ENCODE measurements at regions not wholly inside any gene's neighbourhood (a gene's known extent, or its start where the extent isn't known, plus 50 kb on each side); places are given as distances from the start of the nearest gene placed in this dataset.

DNA sequence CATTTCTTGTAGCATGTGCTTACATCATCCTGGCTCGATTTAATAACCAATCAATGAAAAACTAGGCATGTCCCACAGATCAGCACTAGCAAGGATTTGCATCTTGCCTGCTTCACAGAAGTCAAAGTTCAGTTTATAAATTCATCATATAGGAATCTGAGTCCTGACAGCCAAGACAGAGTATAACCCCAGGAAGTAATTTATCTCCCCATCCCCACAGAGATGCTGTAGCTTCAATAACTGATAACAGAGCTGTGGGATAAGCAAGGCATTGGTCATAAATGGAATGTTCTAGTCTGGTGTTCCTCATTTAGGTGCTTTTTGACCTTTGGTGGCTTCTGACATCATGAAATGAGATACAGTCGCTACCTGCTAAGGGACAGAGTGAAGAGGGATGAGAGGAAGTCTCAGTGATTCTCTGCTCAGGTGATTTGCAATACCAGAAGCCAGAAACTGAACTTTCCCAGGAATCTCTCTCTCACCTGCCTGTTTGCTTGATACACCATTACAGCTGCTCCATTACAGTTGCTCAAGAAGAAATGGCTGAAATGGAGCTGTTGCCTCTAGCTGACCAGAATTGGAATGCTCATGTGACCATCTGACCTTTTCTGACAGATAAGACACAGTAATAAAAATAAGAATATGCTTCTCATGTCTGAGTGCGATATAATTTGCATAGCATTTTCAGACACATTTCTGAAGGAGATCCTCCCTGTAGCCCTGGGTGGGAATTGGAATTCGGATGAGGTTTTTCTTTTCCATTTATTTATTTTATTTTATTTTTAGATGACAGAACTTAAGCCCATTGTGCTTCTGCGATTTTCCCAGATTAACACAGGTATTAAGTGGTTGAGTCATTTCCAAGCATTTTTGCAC lies 217.1 kb upstream of the KCNMB2 start:
- Histone ChIP-seq H3K79me2 (no peaks in the 10 kb centered on the region), H3K4me1 (peaks cover 30% of the 10 kb centered on the region), H3K4me3 (ENCODE audit: low read depth, low read length) (no peak overlapping the region), H3K9me3 (ENCODE audit: control insufficient read depth, low read length) (no peaks in the 10 kb centered on the region), H3K27ac (no peak overlapping the region), H3K4me2 (ENCODE audit: low read length) (peak overlapping the region; percentile 35), H3K36me3 (ENCODE audit: control insufficient read depth, insufficient read depth, low read length) (no peaks in the 10 kb centered on the region), H3K9ac (no peak overlapping the region), H3K27me3 (ENCODE audit: control insufficient read depth, insufficient read depth, low read length) (no peaks in the 10 kb centered on the region), H2AFZ (peak overlapping the region; percentile 19)
- TF ChIP-seq, protein P1, sequence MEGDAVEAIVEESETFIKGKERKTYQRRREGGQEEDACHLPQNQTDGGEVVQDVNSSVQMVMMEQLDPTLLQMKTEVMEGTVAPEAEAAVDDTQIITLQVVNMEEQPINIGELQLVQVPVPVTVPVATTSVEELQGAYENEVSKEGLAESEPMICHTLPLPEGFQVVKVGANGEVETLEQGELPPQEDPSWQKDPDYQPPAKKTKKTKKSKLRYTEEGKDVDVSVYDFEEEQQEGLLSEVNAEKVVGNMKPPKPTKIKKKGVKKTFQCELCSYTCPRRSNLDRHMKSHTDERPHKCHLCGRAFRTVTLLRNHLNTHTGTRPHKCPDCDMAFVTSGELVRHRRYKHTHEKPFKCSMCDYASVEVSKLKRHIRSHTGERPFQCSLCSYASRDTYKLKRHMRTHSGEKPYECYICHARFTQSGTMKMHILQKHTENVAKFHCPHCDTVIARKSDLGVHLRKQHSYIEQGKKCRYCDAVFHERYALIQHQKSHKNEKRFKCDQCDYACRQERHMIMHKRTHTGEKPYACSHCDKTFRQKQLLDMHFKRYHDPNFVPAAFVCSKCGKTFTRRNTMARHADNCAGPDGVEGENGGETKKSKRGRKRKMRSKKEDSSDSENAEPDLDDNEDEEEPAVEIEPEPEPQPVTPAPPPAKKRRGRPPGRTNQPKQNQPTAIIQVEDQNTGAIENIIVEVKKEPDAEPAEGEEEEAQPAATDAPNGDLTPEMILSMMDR (IDR thresholded peaks at IDR 0.05) = no peak

DNA sequence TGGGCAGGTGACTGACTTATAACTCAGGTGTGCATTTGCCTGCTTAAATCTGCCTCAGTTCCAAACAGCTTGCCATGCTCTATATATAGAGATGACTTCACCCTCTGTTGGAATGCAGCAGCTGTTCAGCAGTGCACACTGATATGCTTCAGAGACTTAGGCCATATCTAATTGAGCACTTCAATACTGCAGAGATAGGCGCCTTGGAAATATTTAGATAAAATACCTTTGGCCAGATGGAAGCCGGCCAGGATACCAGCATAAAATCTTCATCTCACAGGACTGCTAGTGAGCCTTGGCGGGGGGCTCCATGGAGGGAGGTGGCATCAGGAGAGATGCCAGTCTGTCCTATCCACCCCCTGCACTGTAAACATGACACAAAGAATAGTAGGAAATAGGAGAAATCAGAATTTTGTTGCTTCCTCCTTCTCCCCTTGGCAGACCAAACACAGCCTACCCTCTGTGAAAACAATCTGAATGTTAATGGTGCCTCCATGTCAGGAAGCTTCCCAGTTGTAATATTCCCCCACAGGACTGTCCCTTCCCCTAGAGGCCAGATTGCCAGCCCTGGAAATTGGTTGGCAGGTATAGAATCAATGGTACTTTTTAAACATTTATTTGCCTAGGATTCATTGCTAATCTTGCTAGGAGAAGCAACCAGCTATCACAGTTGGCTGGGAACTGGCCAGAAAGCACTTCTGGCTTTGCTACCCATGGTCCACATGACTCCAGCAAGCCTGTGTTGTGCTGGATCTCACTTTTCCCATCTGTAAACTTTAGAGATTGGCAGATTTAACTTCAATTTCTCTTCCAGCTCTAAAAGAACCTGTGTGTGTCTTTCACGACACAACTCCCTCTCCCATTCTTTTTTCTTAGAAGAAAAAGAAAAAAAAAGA lies 215.5 kb upstream of the KCNMB2 start:
- peak overlapping the region; percentile 13 for H3K4me3 ChIP-seq (ENCODE audit: low read depth, low read length)
- H3K79me2 ChIP-seq = no peaks in the 10 kb centered on the region
- H3K9ac ChIP-seq = no peak overlapping the region
- TF ChIP-seq, protein P1 (IDR thresholded peaks at IDR 0.05) = no peak
- no peaks in the 10 kb centered on the region for H3K27me3 ChIP-seq (ENCODE audit: control insufficient read depth, insufficient read depth, low read length)
- H2AFZ ChIP-seq = peak overlapping the region; percentile 8
- no peaks in the 10 kb centered on the region for H3K36me3 ChIP-seq (ENCODE audit: control insufficient read depth, insufficient read depth, low read length)
- H3K27ac ChIP-seq = peak overlapping the region; percentile 81
- H3K4me2 ChIP-seq (ENCODE audit: low read length) = peak overlapping the region; percentile 58
- no peaks in the 10 kb centered on the region for H3K9me3 ChIP-seq (ENCODE audit: control insufficient read depth, low read length)
- H3K4me1 ChIP-seq = peaks cover 40% of the 10 kb centered on the region

DNA sequence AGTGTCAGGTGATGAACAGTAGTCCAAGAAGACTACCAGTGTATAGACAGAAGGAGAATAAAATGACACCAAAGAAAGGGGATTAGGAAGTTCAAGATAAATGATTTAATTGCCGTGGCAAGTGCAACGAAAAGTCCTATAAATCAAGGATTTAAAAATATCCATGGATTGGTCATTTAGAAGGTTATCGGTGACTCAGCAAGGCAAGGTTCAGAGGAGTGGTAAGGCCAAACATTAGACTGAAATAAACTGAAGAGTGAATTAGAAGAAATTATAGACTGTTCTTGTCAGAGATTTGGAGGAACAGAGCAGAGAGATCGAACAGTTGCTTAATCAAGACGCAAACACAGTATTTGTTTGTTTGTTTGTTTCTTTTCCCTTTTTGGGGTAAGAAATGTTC lies 211.9 kb upstream of the KCNMB2 start:
- peak overlapping the region; percentile 13 for H3K27ac ChIP-seq
- H2AFZ ChIP-seq = peak overlapping the region; percentile 21

DNA sequence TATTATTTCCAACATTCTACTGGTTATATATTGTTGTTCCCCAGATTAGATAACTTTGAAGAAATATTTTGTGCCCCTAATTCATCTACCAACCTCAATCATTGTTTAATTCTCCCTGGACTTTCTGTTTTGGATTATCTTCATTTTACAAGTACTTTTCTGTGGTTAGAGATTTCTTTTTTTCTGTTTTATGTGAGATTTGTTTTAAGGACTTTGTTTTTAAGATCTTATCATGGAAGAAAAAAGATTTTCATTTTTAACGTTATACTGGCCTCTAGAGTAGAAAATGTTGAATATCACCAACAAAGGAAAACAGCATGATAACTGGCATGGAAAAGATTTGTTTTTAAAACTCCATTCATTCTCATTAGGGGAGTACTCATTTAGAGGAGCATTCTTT lies 210.9 kb upstream of the KCNMB2 start:
- Histone ChIP-seq H3K9ac (no peak overlapping the region), H3K4me2 (ENCODE audit: low read length) (peak overlapping the region; percentile 46), H3K79me2 (no peaks in the 10 kb centered on the region), H3K27ac (peak overlapping the region; percentile 13), H3K27me3 (ENCODE audit: control insufficient read depth, insufficient read depth, low read length) (no peaks in the 10 kb centered on the region), H3K4me1 (peaks cover 31% of the 10 kb centered on the region), H2AFZ (no peak overlapping the region), H3K4me3 (ENCODE audit: low read depth, low read length) (peak overlapping the region; percentile 41), H3K36me3 (ENCODE audit: control insufficient read depth, insufficient read depth, low read length) (no peaks in the 10 kb centered on the region), H3K9me3 (ENCODE audit: control insufficient read depth, low read length) (no peaks in the 10 kb centered on the region)
- TF ChIP-seq, protein P1 (IDR thresholded peaks at IDR 0.05) = peak; percentile 66

More for the DNA sequence above, 211.9 kb upstream of the KCNMB2 start:
- Histone ChIP-seq H3K79me2 (no peaks in the 10 kb centered on the region), H3K9me3 (ENCODE audit: control insufficient read depth, low read length) (no peaks in the 10 kb centered on the region), H3K4me2 (ENCODE audit: low read length) (no peak overlapping the region), H3K4me1 (peaks cover 38% of the 10 kb centered on the region), H3K4me3 (ENCODE audit: low read depth, low read length) (no peak overlapping the region), H3K36me3 (ENCODE audit: control insufficient read depth, insufficient read depth, low read length) (no peaks in the 10 kb centered on the region), H3K9ac (no peak overlapping the region), H3K27me3 (ENCODE audit: control insufficient read depth, insufficient read depth, low read length) (no peaks in the 10 kb centered on the region)
- TF ChIP-seq, protein P1 (IDR thresholded peaks at IDR 0.05) = no peak
